ENCODE measurements at regions not wholly inside any gene's neighbourhood (a gene's known extent, or its start where the extent isn't known, plus 50 kb on each side); places are given as distances from the start of the nearest gene placed in this dataset.

GRCh38 chr3:3641877-3642455 is 157.3 kb upstream of the LRRN1 start:
- no TSS peak for BruUV-seq (replicated peaks)

GRCh38 chr3:3639078-3639477 is 160.2 kb upstream of the LRRN1 start:
- Histone ChIP-seq H2AFZ (no peak overlapping the region), H3K4me1 (replicated peaks; ENCODE audit: insufficient read depth) (no peaks in the 10 kb centered on the region), H4K20me1 (ENCODE audit: insufficient read depth) (no peaks in the 10 kb centered on the region), H3K4me3 (no peak overlapping the region), H3K9me3 (ENCODE audit: insufficient read depth, low read depth) (no peaks in the 10 kb centered on the region), H3K27me3 (ENCODE audit: insufficient read depth, low read depth) (no peaks in the 10 kb centered on the region), H3K9me2 (ENCODE audit: insufficient read depth) (no peaks in the 10 kb centered on the region), H3K79me2 (ENCODE audit: low read depth) (no peaks in the 10 kb centered on the region), H3K36me3 (ENCODE audit: low read depth) (no peaks in the 10 kb centered on the region), H3K27ac (no peak overlapping the region), H3K4me2 (no peak overlapping the region), H3F3A (ENCODE audit: insufficient read depth, low read depth) (no peaks in the 10 kb centered on the region)
- ChIA-PET POLR2A (ENCODE audit: unreplicated experiment) (no interaction called here), CTCF (no interaction called here)
- no TSS peak for BruUV-seq (replicated peaks)
- TF ChIP-seq EZH2 (IDR thresholded peaks at IDR 0.05; ENCODE audit: low read depth) (no peak), CTCF (conservative IDR thresholded peaks at IDR 0.05) (no peak)
- intact Hi-C loops (cut with micrococcal nuclease; ENCODE audit: unreplicated experiment): no loop called here
- no peak for DNase-seq

More at GRCh38 chr3:3641877-3642455, 157.3 kb upstream of the LRRN1 start:
- ChIA-PET CTCF (no interaction called here), POLR2A (ENCODE audit: unreplicated experiment) (no interaction called here)
- Histone ChIP-seq H3K4me2 (no peak overlapping the region), H4K20me1 (ENCODE audit: insufficient read depth) (no peaks in the 10 kb centered on the region), H3K79me2 (ENCODE audit: low read depth) (no peaks in the 10 kb centered on the region), H3K27me3 (ENCODE audit: insufficient read depth, low read depth) (no peaks in the 10 kb centered on the region), H3K9me2 (ENCODE audit: insufficient read depth) (no peaks in the 10 kb centered on the region), H2AFZ (no peak overlapping the region), H3K36me3 (ENCODE audit: low read depth) (no peaks in the 10 kb centered on the region), H3K27ac (no peak overlapping the region), H3K9me3 (ENCODE audit: insufficient read depth, low read depth) (no peaks in the 10 kb centered on the region), H3F3A (ENCODE audit: insufficient read depth, low read depth) (no peaks in the 10 kb centered on the region), H3K4me3 (no peak overlapping the region), H3K4me1 (replicated peaks; ENCODE audit: insufficient read depth) (no peaks in the 10 kb centered on the region)
- TF ChIP-seq CTCF (conservative IDR thresholded peaks at IDR 0.05) (no peak), EZH2 (IDR thresholded peaks at IDR 0.05; ENCODE audit: low read depth) (no peak)
- DNase-seq: no peak
- intact Hi-C loops (cut with micrococcal nuclease; ENCODE audit: unreplicated experiment): no loop called here

- Histone ChIP-seq H3K36me3 (ENCODE audit: low read depth) (no peaks in the 10 kb centered on the region), H4K20me1 (ENCODE audit: insufficient read depth) (no peaks in the 10 kb centered on the region), H3F3A (ENCODE audit: insufficient read depth, low read depth) (no peaks in the 10 kb centered on the region), H3K4me2 (no peak overlapping the region), H3K9me2 (ENCODE audit: insufficient read depth) (no peaks in the 10 kb centered on the region), H3K79me2 (ENCODE audit: low read depth) (no peaks in the 10 kb centered on the region), H3K9me3 (ENCODE audit: insufficient read depth, low read depth) (no peaks in the 10 kb centered on the region), H3K27ac (no peak overlapping the region), H3K4me3 (no peak overlapping the region), H2AFZ (no peak overlapping the region), H3K27me3 (ENCODE audit: insufficient read depth, low read depth) (no peaks in the 10 kb centered on the region), H3K4me1 (replicated peaks; ENCODE audit: insufficient read depth) (no peaks in the 10 kb centered on the region)
- ChIA-PET CTCF (no interaction called here), POLR2A (ENCODE audit: unreplicated experiment) (no interaction called here)
- no peak for DNase-seq
- intact Hi-C loops (cut with micrococcal nuclease; ENCODE audit: unreplicated experiment): no loop called here
- BruUV-seq (replicated peaks): no TSS peak
- no peak for TF ChIP-seq EZH2 (IDR thresholded peaks at IDR 0.05; ENCODE audit: low read depth)
- TF ChIP-seq CTCF (conservative IDR thresholded peaks at IDR 0.05): no peak
Measured at GRCh38 chr3:3636815-3637214, 162.4 kb upstream of the LRRN1 start.

All from PC-9 (cell line).